Mucosa of descending colon (tissue), 3 donors: ENCODE measurements at regions not wholly inside any gene's neighbourhood (a gene's known extent, or its start where the extent isn't known, plus 50 kb on each side); places are given as distances from the start of the nearest gene placed in this dataset.
"Not testable (repeated sequence)": the region's sequence is repeated elsewhere in the genome, so short reads cannot be mapped to it uniquely, and the experiment has no call there.

Experiments
- ATAC-seq: fragments of 200-7000 bp; cut with Tn5 transposase; one replicate; pipeline ENCODE4 v1.9.1; 2020; ENCODE audit warnings: mild to moderate bottlenecking, moderate library complexity
- DNase-seq, 3 donors: peaks; one replicate each; pipeline ENCODE4 v3.0.0-alpha.2; 2020
- H3K36me3 ChIP-seq: fragments of 200-600 bp; one replicate; pipeline ENCODE4 v1.8.0; 2021; ENCODE audit warnings: low read depth, mild to moderate bottlenecking
- H3K4me1 ChIP-seq: fragments of 200-600 bp; one replicate; pipeline ENCODE4 v1.8.0; 2021; ENCODE audit warnings: low read depth, mild to moderate bottlenecking
- H3K4me3 ChIP-seq: fragments of 200-600 bp; one replicate; pipeline ENCODE4 v1.8.0; 2021; ENCODE audit warnings: mild to moderate bottlenecking
- H3K9me3 ChIP-seq: fragments of 200-600 bp; one replicate; pipeline ENCODE4 v1.8.0; 2021; ENCODE audit warnings: mild to moderate bottlenecking
- CTCF ChIP-seq: fragments of 200-600 bp; IDR thresholded peaks from one replicate; pipeline ENCODE4 v1.8.0; 2022; ENCODE audit warnings: antibody characterized with exemption, mild to moderate bottlenecking
- intact Hi-C, 2 donors: fragments of 100-400 bp; cut with DNase I in 1 of 2; cut with micrococcal nuclease in 1 of 2; formaldehyde crosslinking; loops; one replicate each; pipeline versions ENCODE4 v1.11.0 to v1.11.1; 2022; cut with DNase I, micrococcal nuclease
- donor health status: DM: no; HTN: no; CAD: no; lungs with moderate emphysema.
- donor health status: DM: no; HTN: no; CAD: no.
- donor health status: DM: no; HTN: yes; CAD: no.

- no peak for TF ChIP-seq CTCF
- H3K36me3 ChIP-seq: no peaks in the 10 kb centered on the region
- ATAC-seq (no peak), DNase-seq (no peak)
- no peaks in the 10 kb centered on the region for H3K9me3 ChIP-seq
- H3K4me1 ChIP-seq: no peaks in the 10 kb centered on the region
- no peak overlapping the region for H3K4me3 ChIP-seq
- intact Hi-C loops: no loop called here
These were observed 581.5 kb upstream of the RBFOX1 start for GRCh38 chr16:6751191-6751590.

- Histone ChIP-seq H3K9me3 (no peaks in the 10 kb centered on the region), H3K4me1 (no peaks in the 10 kb centered on the region), H3K36me3 (no peaks in the 10 kb centered on the region), H3K4me3 (no peak overlapping the region)
- DNase-seq (no peak), ATAC-seq (no peak)
- intact Hi-C loops: no loop called here
- TF ChIP-seq CTCF: no peak
These were observed 582.9 kb upstream of the RBFOX1 start for GRCh38 chr16:6749698-6750097.

GRCh38 chr16:6736302-6736701 lies 596.3 kb upstream of the RBFOX1 start:
- H3K4me3 ChIP-seq, intact Hi-C loops, DNase-seq, H3K9me3 ChIP-seq, H3K36me3 ChIP-seq, ATAC-seq, H3K4me1 ChIP-seq: not testable (repeated sequence)

GRCh38 chr16:6735631-6736030 lies 597.0 kb upstream of the RBFOX1 start:
- intact Hi-C loops: no loop called here
- DNase-seq (no peak), ATAC-seq (no peak)
- no peak for TF ChIP-seq CTCF
- no peaks in the 10 kb centered on the region for H3K9me3 ChIP-seq
- H3K4me3 ChIP-seq: no peak overlapping the region
- no peaks in the 10 kb centered on the region for H3K36me3 ChIP-seq
- no peaks in the 10 kb centered on the region for H3K4me1 ChIP-seq

- H3K4me1 ChIP-seq: no peaks in the 10 kb centered on the region
- no peaks in the 10 kb centered on the region for H3K36me3 ChIP-seq
- ATAC-seq: no peak
- no peaks in the 10 kb centered on the region for H3K9me3 ChIP-seq
- TF ChIP-seq CTCF: no peak
- H3K4me3 ChIP-seq: no peak overlapping the region
- no peak for DNase-seq
- intact Hi-C loops: no loop called here
These were observed 600.5 kb upstream of the RBFOX1 start for GRCh38 chr16:6732166-6732565.

GRCh38 chr16:6728381-6728780 lies 604.3 kb upstream of the RBFOX1 start:
- no peak for ATAC-seq
- Histone ChIP-seq H3K4me3 (no peak overlapping the region), H3K9me3 (no peaks in the 10 kb centered on the region), H3K4me1 (no peaks in the 10 kb centered on the region), H3K36me3 (no peaks in the 10 kb centered on the region)
- intact Hi-C loops: no loop called here
- DNase-seq: no peak
- TF ChIP-seq CTCF: no peak
